OCI-LY3 (cell line): ENCODE measurements at regions not wholly inside any gene's neighbourhood (a gene's known extent, or its start where the extent isn't known, plus 50 kb on each side); places are given as distances from the start of the nearest gene placed in this dataset.

Experiments used
- H2AFZ ChIP-seq: fragments of 200-600, 300-600 bp; shearing (Covaris generic); 2 replicates; pipeline ENCODE4 v1.6.0; 2014; ENCODE audit warnings: antibody characterized with exemption, low read depth, low read length
- H3K27ac ChIP-seq: fragments of 200-600, 300-600 bp; sonication (generic); 2 replicates; pipeline ENCODE4 v1.5.1; 2014; ENCODE audit warnings: mild to moderate bottlenecking, low read length, moderate library complexity, mixed read lengths
- H3K27me3 ChIP-seq: fragments of 200-600, 300-600 bp; sonication (generic); 2 replicates; pipeline ENCODE4 v1.6.1; 2014; ENCODE audit warnings: low read depth, low read length, mixed read lengths
- H3K36me3 ChIP-seq: fragments of 200-600, 300-600 bp; sonication (generic); replicated peaks from 2 replicates; pipeline ENCODE3; 2014; ENCODE audit warnings: low read depth, low read length, mixed read lengths
- H3K4me1 ChIP-seq: fragments of 300-600, 200-600 bp; sonication (generic); 2 replicates; pipeline ENCODE4 v1.6.1; 2014; ENCODE audit warnings: low read length, mixed read lengths
- H3K4me2 ChIP-seq: fragments of 200-600, 300-600 bp; sonication (generic); 2 replicates; pipeline ENCODE4 v1.6.1; 2014; ENCODE audit warnings: low read length, mixed read lengths
- H3K4me3 ChIP-seq: fragments of 300-600, 200-600 bp; sonication (generic); 2 replicates; pipeline ENCODE4 v1.5.1; 2014; ENCODE audit warnings: antibody characterized with exemption, mild to moderate bottlenecking, low read length, moderate library complexity
- H3K79me2 ChIP-seq: fragments of 300-600, 200-600 bp; shearing (Covaris generic); 2 replicates; pipeline ENCODE4 v1.6.1; 2014; ENCODE audit warnings: mild to moderate bottlenecking, low read length, mixed read lengths
- H3K9ac ChIP-seq: fragments of 300-600, 200-600 bp; shearing (Covaris generic); 2 replicates; pipeline ENCODE4 v1.6.0; 2014; ENCODE audit warnings: mild to moderate bottlenecking, low read length, moderate library complexity
- H3K9me3 ChIP-seq: fragments of 200-600, 300-600 bp; shearing (Covaris generic); 2 replicates; pipeline ENCODE4 v1.6.1; 2014; ENCODE audit warnings: low read length, mixed read lengths; ENCODE audit not compliant: insufficient read depth
- H4K20me1 ChIP-seq: fragments of 200-600, 300-600 bp; sonication (generic); 2 replicates; pipeline ENCODE4 v1.6.1; 2016; ENCODE audit warnings: low read length, mixed read lengths; ENCODE audit not compliant: insufficient read depth
- EZH2phosphoT487 ChIP-seq: fragments of 200-600 bp; shearing (Covaris generic); IDR thresholded peaks from 2 replicates; pipeline ENCODE4 v1.6.1; 2018; ENCODE audit warnings: antibody characterized with exemption, mixed run types, low read depth
- TF ChIP-seq, protein P1 (sequence below): fragments of 200-600, 300-600 bp; sonication (generic); IDR thresholded peaks from 2 replicates; pipeline ENCODE4 v1.5.1; 2014; ENCODE audit warnings: antibody characterized with exemption, low read length, low read depth

DNA sequence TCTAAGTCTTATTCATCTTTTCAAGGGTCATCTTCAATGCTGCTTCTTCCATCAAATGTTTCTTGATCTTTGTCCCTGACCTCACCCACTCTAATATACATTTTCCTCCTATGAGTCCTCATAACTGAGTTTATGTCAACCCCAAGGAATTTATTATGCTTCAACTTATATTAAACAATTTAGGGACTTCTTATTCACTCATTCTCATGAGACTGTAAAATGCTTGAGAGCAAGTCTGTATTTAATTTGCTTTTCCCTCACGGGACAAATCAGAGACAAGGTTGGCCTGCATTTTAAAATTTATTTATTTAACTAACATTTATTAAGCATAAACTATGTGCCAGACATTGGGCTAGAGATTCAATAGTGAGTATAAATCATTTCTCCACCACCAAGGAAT is 312.0 kb upstream of the NT5E start:
- H4K20me1 ChIP-seq: no peaks in the 10 kb centered on the region
- TF ChIP-seq EZH2phosphoT487: no peak
- TF ChIP-seq, protein P1, sequence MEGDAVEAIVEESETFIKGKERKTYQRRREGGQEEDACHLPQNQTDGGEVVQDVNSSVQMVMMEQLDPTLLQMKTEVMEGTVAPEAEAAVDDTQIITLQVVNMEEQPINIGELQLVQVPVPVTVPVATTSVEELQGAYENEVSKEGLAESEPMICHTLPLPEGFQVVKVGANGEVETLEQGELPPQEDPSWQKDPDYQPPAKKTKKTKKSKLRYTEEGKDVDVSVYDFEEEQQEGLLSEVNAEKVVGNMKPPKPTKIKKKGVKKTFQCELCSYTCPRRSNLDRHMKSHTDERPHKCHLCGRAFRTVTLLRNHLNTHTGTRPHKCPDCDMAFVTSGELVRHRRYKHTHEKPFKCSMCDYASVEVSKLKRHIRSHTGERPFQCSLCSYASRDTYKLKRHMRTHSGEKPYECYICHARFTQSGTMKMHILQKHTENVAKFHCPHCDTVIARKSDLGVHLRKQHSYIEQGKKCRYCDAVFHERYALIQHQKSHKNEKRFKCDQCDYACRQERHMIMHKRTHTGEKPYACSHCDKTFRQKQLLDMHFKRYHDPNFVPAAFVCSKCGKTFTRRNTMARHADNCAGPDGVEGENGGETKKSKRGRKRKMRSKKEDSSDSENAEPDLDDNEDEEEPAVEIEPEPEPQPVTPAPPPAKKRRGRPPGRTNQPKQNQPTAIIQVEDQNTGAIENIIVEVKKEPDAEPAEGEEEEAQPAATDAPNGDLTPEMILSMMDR: no peak
- H3K27ac ChIP-seq: no peak overlapping the region
- no peak overlapping the region for H2AFZ ChIP-seq
- H3K4me1 ChIP-seq: no peaks in the 10 kb centered on the region
- H3K4me2 ChIP-seq: no peak overlapping the region
- no peaks in the 10 kb centered on the region for H3K27me3 ChIP-seq
- H3K36me3 ChIP-seq: no peaks in the 10 kb centered on the region
- no peaks in the 10 kb centered on the region for H3K79me2 ChIP-seq
- no peaks in the 10 kb centered on the region for H3K9me3 ChIP-seq
- H3K9ac ChIP-seq: no peak overlapping the region
- no peak overlapping the region for H3K4me3 ChIP-seq

DNA sequence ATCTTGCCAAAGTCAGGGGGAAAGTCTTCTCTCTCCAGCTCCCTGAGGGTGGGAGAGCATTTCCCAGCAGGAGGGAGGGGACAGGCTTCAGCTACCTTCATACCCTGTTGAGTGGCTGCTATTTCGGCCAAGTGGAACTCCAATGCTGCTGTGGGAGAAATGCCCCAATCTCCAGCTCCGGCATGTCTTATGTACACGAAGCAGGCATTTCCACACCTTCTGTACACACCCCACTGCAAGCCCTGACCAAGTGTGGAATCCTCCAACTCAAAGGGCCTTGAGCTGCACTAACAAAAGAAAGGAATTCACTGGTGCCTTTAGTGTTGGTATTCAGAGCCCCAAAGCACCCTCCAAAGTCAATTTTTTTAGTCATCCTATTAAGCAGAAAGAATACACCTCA is 313.6 kb upstream of the NT5E start:
- H3K4me2 ChIP-seq: no peak overlapping the region
- H3K27me3 ChIP-seq: no peaks in the 10 kb centered on the region
- H3K9ac ChIP-seq: no peak overlapping the region
- no peaks in the 10 kb centered on the region for H3K9me3 ChIP-seq
- H3K79me2 ChIP-seq: no peaks in the 10 kb centered on the region
- no peak overlapping the region for H2AFZ ChIP-seq
- no peak overlapping the region for H3K27ac ChIP-seq
- TF ChIP-seq, protein P1: no peak
- H3K4me1 ChIP-seq: no peaks in the 10 kb centered on the region
- H3K4me3 ChIP-seq: no peak overlapping the region
- no peaks in the 10 kb centered on the region for H3K36me3 ChIP-seq
- H4K20me1 ChIP-seq: no peaks in the 10 kb centered on the region

DNA sequence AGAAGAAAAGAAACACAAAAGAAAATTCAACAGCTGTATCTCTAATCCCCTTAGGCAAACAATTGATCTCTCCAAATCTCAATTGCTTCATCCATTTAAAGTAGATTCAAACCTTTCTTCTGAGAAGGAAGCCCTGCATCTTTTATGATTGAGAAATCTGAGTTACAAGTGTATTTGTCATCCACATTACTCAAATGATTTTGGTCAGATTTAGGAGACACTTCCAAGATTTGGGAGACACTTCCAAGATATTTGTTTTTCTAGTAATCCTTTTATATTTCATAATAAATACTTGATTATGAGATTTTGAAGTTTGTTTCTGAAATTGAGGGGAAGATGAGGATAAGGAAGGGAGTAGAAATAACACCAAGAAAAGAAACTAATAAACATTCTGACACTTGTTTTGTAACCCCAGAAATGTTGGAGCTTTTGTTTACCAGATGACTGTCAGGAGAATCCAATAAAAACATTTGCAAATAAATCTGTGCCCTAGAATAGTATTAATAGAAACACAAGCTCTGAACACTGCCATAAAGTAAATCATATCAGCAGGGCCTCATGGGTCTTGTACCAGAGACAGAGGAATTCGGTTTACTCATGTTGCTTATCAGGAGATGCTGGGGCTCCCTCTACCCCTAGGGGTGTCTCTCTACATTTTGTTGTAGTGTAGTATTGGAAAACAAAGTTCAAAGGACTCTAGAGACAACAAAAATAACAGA is 314.3 kb upstream of the NT5E start:
- H3K9me3 ChIP-seq: no peaks in the 10 kb centered on the region
- H3K4me3 ChIP-seq: no peak overlapping the region
- no peaks in the 10 kb centered on the region for H3K4me1 ChIP-seq
- H4K20me1 ChIP-seq: no peaks in the 10 kb centered on the region
- H3K9ac ChIP-seq: no peak overlapping the region
- no peak overlapping the region for H2AFZ ChIP-seq
- H3K36me3 ChIP-seq: no peaks in the 10 kb centered on the region
- H3K4me2 ChIP-seq: no peak overlapping the region
- no peaks in the 10 kb centered on the region for H3K27me3 ChIP-seq
- TF ChIP-seq, protein P1: no peak
- no peak for TF ChIP-seq EZH2phosphoT487
- H3K79me2 ChIP-seq: no peaks in the 10 kb centered on the region
- no peak overlapping the region for H3K27ac ChIP-seq

DNA sequence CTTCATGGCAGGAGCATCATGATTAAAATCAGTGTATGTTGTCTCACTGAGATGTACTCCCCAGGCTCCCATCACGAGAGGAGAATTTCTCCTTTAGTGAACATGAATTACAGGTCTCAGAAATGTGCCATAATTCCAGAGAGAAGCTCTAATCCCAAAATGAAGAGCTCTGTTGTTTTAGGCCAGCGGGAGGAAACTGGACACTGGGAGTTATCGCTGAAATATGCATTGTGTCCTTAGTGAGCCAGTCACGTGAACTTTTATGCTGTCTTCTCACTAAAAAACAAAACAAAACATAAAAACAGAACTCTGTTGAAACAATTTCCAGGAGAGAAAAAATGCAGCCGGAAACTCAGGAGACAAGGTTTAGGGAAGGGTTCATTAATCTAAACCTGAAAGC is 315.7 kb upstream of the NT5E start:
- Histone ChIP-seq H3K36me3 (no peaks in the 10 kb centered on the region), H3K79me2 (no peaks in the 10 kb centered on the region), H2AFZ (no peak overlapping the region), H3K27ac (no peak overlapping the region), H4K20me1 (no peaks in the 10 kb centered on the region), H3K27me3 (no peaks in the 10 kb centered on the region), H3K9me3 (no peaks in the 10 kb centered on the region), H3K4me2 (no peak overlapping the region), H3K4me3 (no peak overlapping the region), H3K9ac (no peak overlapping the region), H3K4me1 (no peaks in the 10 kb centered on the region)
- no peak for TF ChIP-seq EZH2phosphoT487
- TF ChIP-seq, protein P1: no peak
